ENCODE measurements at regions not wholly inside any gene's neighbourhood (a gene's known extent, or its start where the extent isn't known, plus 50 kb on each side); places are given as distances from the start of the nearest gene placed in this dataset.

DNA sequence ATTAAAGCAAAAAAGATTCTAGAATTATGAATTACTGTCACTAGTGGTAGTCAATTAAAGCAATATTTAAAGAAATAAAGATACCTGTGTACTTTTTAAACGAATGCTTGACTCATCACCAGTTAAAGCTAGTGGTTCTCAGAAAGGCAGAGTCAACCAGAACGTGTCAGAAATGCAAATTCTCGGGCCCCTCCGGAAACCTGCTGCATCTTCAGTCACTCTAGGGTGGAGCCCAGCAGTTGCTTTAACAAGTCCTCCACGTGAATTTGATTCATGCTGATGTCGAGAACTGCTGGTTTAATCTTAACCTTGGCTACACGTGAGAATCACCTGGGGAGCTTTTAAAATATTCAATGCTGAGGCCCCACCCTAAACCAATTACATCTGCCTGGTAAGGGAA is 169.8 kb upstream of the SDK2 start:
- Histone ChIP-seq H3K27ac (ENCODE audit: extremely low read length, insufficient read depth, low read length) (no peak overlapping the region), H3K36me3 (replicated peaks in 1 of 2; ENCODE audit: control insufficient read depth in 1 of 2, insufficient read depth in 2 of 2, low read length in 2 of 2) (no peaks in the 10 kb centered on the region), H3K4me1 (ENCODE audit: insufficient read depth, low read length) (no peaks in the 10 kb centered on the region), H3K4me3 (replicated peaks in 1 of 3; ENCODE audit: insufficient read depth in 1 of 3, low read depth in 2 of 3, low read length in 3 of 3) (no peak overlapping the region), H3K27me3 (ENCODE audit: control insufficient read depth in 1 of 2, insufficient read depth in 2 of 2, low read length in 2 of 2) (peaks cover 0 to 6% of the 10 kb centered on the region in 2 experiments; a peak in 1 of 5 replicates), H3K79me2 (ENCODE audit: insufficient read depth, low read length) (no peaks in the 10 kb centered on the region), H3K4me2 (ENCODE audit: low read depth, low read length) (no peak overlapping the region), H3K9ac (ENCODE audit: insufficient read depth, low read depth, low read length) (no peak overlapping the region), H2AFZ (ENCODE audit: low read length) (no peak overlapping the region), H3K9me3 (ENCODE audit: low read length) (peaks cover 9% of the 10 kb centered on the region), H4K20me1 (ENCODE audit: insufficient read depth, low read length) (no peaks in the 10 kb centered on the region)
- no peak for DNase-seq (ENCODE audit: low spot score)
- no peak for FAIRE-seq
- CTCF ChIA-PET (ENCODE audit: low intra/inter-chr PET ratio, low total read pairs), result no interaction called here
- BruUV-seq (replicated peaks), result no TSS peak
- ATAC-seq, result no peak
- POLR2A ChIA-PET, result no interaction called here
- intact Hi-C loops (cut with micrococcal nuclease; ENCODE audit: unreplicated experiment), result loop anchor here (5.0 kb wide), 1 partner anchor 768 kb away; no protein-coding TSS in a partner anchor
- in situ Hi-C loops (cut with HindIII; ENCODE audit: extremely low pct_ligation_motif_present, low pct_unique_long_range_greater_than_20kb), result no loop called here
- 17% methylated on average over 7 of the region's 7 CpGs for WGBS (ENCODE audit: low lambda C conversion rate)
- TF ChIP-seq ZNF331 (CRISPR knock-in tag; IDR thresholded peaks at IDR 0.05), result no peak
- TF ChIP-seq PBX2 (CRISPR knock-in tag; IDR thresholded peaks at IDR 0.05), result no peak
- no peak for TF ChIP-seq ZNF709 (CRISPR knock-in tag; IDR thresholded peaks at IDR 0.05)
- TF ChIP-seq SNRNP70 (IDR thresholded peaks at IDR 0.05; ENCODE audit: low read depth, low read length), result no peak
- TF ChIP-seq CREM (IDR thresholded peaks at IDR 0.05), result no peak
- no peak for TF ChIP-seq CREM (CRISPR knock-in tag; IDR thresholded peaks at IDR 0.05)
- no peak for TF ChIP-seq CENPT (CRISPR knock-in tag; IDR thresholded peaks at IDR 0.05; ENCODE audit: low read depth)
- TF ChIP-seq THAP7 (CRISPR knock-in tag; IDR thresholded peaks at IDR 0.05), result no peak
- TF ChIP-seq, protein P1, sequence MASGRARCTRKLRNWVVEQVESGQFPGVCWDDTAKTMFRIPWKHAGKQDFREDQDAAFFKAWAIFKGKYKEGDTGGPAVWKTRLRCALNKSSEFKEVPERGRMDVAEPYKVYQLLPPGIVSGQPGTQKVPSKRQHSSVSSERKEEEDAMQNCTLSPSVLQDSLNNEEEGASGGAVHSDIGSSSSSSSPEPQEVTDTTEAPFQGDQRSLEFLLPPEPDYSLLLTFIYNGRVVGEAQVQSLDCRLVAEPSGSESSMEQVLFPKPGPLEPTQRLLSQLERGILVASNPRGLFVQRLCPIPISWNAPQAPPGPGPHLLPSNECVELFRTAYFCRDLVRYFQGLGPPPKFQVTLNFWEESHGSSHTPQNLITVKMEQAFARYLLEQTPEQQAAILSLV (CRISPR knock-in tag; IDR thresholded peaks at IDR 0.05; ENCODE audit: borderline replicate concordance), result no peak
- TF ChIP-seq GATA4 (IDR thresholded peaks at IDR 0.05; ENCODE audit: borderline replicate concordance, low read depth), result no peak
- TF ChIP-seq, protein P2, sequence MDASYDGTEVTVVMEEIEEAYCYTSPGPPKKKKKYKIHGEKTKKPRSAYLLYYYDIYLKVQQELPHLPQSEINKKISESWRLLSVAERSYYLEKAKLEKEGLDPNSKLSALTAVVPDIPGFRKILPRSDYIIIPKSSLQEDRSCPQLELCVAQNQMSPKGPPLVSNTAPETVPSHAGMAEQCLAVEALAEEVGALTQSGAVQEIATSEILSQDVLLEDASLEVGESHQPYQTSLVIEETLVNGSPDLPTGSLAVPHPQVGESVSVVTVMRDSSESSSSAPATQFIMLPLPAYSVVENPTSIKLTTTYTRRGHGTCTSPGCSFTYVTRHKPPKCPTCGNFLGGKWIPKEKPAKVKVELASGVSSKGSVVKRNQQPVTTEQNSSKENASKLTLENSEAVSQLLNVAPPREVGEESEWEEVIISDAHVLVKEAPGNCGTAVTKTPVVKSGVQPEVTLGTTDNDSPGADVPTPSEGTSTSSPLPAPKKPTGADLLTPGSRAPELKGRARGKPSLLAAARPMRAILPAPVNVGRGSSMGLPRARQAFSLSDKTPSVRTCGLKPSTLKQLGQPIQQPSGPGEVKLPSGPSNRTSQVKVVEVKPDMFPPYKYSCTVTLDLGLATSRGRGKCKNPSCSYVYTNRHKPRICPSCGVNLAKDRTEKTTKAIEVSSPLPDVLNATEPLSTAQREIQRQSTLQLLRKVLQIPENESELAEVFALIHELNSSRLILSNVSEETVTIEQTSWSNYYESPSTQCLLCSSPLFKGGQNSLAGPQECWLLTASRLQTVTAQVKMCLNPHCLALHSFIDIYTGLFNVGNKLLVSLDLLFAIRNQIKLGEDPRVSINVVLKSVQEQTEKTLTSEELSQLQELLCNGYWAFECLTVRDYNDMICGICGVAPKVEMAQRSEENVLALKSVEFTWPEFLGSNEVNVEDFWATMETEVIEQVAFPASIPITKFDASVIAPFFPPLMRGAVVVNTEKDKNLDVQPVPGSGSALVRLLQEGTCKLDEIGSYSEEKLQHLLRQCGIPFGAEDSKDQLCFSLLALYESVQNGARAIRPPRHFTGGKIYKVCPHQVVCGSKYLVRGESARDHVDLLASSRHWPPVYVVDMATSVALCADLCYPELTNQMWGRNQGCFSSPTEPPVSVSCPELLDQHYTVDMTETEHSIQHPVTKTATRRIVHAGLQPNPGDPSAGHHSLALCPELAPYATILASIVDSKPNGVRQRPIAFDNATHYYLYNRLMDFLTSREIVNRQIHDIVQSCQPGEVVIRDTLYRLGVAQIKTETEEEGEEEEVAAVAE (CRISPR knock-in tag; IDR thresholded peaks at IDR 0.05; ENCODE audit: borderline replicate concordance), result no peak
- no peak for TF ChIP-seq ZFX (CRISPR knock-in tag; IDR thresholded peaks at IDR 0.05; ENCODE audit: low read depth)
- no peak for TF ChIP-seq ZNF841 (CRISPR knock-in tag; IDR thresholded peaks at IDR 0.05; ENCODE audit: borderline replicate concordance)
- no peak for TF ChIP-seq SKI (IDR thresholded peaks at IDR 0.05; ENCODE audit: partially characterized antibody)
- TF ChIP-seq ZNF564 (CRISPR knock-in tag; IDR thresholded peaks at IDR 0.05), result no peak
- TF ChIP-seq ZNF446 (CRISPR knock-in tag; IDR thresholded peaks at IDR 0.05), result no peak
- TF ChIP-seq ZNF224 (CRISPR knock-in tag; IDR thresholded peaks at IDR 0.05), result no peak
- TF ChIP-seq, protein P3, sequence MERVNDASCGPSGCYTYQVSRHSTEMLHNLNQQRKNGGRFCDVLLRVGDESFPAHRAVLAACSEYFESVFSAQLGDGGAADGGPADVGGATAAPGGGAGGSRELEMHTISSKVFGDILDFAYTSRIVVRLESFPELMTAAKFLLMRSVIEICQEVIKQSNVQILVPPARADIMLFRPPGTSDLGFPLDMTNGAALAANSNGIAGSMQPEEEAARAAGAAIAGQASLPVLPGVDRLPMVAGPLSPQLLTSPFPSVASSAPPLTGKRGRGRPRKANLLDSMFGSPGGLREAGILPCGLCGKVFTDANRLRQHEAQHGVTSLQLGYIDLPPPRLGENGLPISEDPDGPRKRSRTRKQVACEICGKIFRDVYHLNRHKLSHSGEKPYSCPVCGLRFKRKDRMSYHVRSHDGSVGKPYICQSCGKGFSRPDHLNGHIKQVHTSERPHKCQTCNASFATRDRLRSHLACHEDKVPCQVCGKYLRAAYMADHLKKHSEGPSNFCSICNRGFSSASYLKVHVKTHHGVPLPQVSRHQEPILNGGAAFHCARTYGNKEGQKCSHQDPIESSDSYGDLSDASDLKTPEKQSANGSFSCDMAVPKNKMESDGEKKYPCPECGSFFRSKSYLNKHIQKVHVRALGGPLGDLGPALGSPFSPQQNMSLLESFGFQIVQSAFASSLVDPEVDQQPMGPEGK (CRISPR knock-in tag; IDR thresholded peaks at IDR 0.05), result no peak

All from HepG2 (cell line).